Endothelial cell of umbilical vein (primary cell): ENCODE measurements at regions not wholly inside any gene's neighbourhood (a gene's known extent, or its start where the extent isn't known, plus 50 kb on each side); places are given as distances from the start of the nearest gene placed in this dataset.

ENCODE experiments used
- BruUV-seq: library from RNA; stranded (reverse); fragments of 400-500 nt; replicated peaks from 2 replicates; lab custom pipeline; 2021; lab: Mats Ljungman, UMichigan
- CTCF ChIA-PET: fragments of 300-600, 350-600 bp; sonication (Branson Sonifier 250); formaldehyde crosslinking; loops from one replicate; lab custom pipeline; 2021; ENCODE audit warnings: antibody characterized with exemption, inconsistent platforms; lab: Charles Lee
- POLR2A ChIA-PET: fragments of 300-600, 350-600 bp; sonication (Branson Sonifier 250); formaldehyde crosslinking; loops from one replicate; lab custom pipeline; 2021; ENCODE audit warnings: antibody characterized with exemption, inconsistent platforms; lab: Charles Lee
- DNase-seq: peaks from one replicate; pipeline ENCODE4 v3.0.0-alpha.2; 2011; ENCODE audit warnings: low read depth, low spot score
- FAIRE-seq: peaks from 2 replicates; lab custom pipeline; 2011; peaks lifted over from hg19 to GRCh38; lab: Jason Lieb, UNC
- H2AFZ ChIP-seq: 2 replicates; pipeline ENCODE4 v1.6.0; 2012; ENCODE audit warnings: low read depth, low read length, control low read depth, inconsistent platforms
- H3K27ac ChIP-seq: 2 replicates; pipeline ENCODE4 v1.5.1; 2011; ENCODE audit warnings: low read depth, mild to moderate bottlenecking, control low read depth, low read length, moderate library complexity; ENCODE audit not compliant: insufficient read depth
- H3K27me3 ChIP-seq, 2 experiments: 2 replicates each; pipeline versions ENCODE4 v1.6.0 to v1.6.1; 2011; ENCODE audit warnings: low read length in 2 of 2, mixed read lengths in 1 of 2; ENCODE audit not compliant: control insufficient read depth in 2 of 2, insufficient read depth in 2 of 2
- H3K36me3 ChIP-seq, 2 experiments: 2 replicates in 1 of 2; 3 replicates in 1 of 2; pipeline ENCODE4 v1.5.1; 2011; ENCODE audit warnings: low read length in 2 of 2, mild to moderate bottlenecking in 1 of 2, moderate library complexity in 1 of 2; ENCODE audit not compliant: control insufficient read depth in 2 of 2, insufficient read depth in 2 of 2; ENCODE audit errors: extremely low read depth in 1 of 2
- H3K4me1 ChIP-seq: 3 replicates; pipeline ENCODE4 v1.5.1; 2011; ENCODE audit warnings: mild to moderate bottlenecking, low read length; ENCODE audit not compliant: control insufficient read depth, insufficient read depth; ENCODE audit errors: extremely low read depth
- H3K4me2 ChIP-seq: 2 replicates; pipeline ENCODE4 v1.6.1; 2011; ENCODE audit warnings: low read length, control low read depth, mixed read lengths; ENCODE audit not compliant: insufficient read depth
- H3K4me3 ChIP-seq, 3 experiments: fragments of 200-600 bp in 1 of 3; sonication (generic), shearing (Covaris generic) in 1 of 3; replicated peaks in 1 of 3; 2 replicates each; pipeline ENCODE4 v1.5.1; 2011 to 2016; ENCODE audit warnings: control low read depth in 3 of 3, low read length in 3 of 3, mild to moderate bottlenecking in 2 of 3, inconsistent platforms in 1 of 3, low read depth in 1 of 3, moderate library complexity in 1 of 3; ENCODE audit not compliant: insufficient read depth in 1 of 3
- H3K79me2 ChIP-seq: 2 replicates; pipeline ENCODE4 v1.6.0; 2012; ENCODE audit warnings: low read length, inconsistent platforms; ENCODE audit not compliant: control insufficient read depth, insufficient read depth
- H3K9ac ChIP-seq: replicated peaks from 2 replicates; pipeline ENCODE3; 2011; ENCODE audit warnings: low read length, control low read depth; ENCODE audit not compliant: insufficient read depth; ENCODE audit errors: extremely low read depth
- H3K9me1 ChIP-seq: replicated peaks from 3 replicates; pipeline ENCODE4 v1.6.0; 2011; ENCODE audit warnings: mild to moderate bottlenecking, low read length; ENCODE audit not compliant: control insufficient read depth, insufficient read depth; ENCODE audit errors: extremely low read depth
- H3K9me3 ChIP-seq: replicated peaks from 2 replicates; pipeline ENCODE4 v1.5.1; 2012; ENCODE audit warnings: low read length, inconsistent platforms; ENCODE audit not compliant: control insufficient read depth, insufficient read depth
- H4K20me1 ChIP-seq: replicated peaks from 2 replicates; pipeline ENCODE3; 2011; ENCODE audit warnings: mild to moderate bottlenecking, low read length; ENCODE audit not compliant: control insufficient read depth, insufficient read depth; ENCODE audit errors: extremely low read depth
- EZH2 ChIP-seq: IDR thresholded peaks from 2 replicates; pipeline ENCODE4 v1.6.1; 2012; ENCODE audit warnings: borderline replicate concordance, low read depth, mild to moderate bottlenecking, moderate library complexity, low read length, inconsistent platforms; ENCODE audit not compliant: severe bottlenecking
- FOS ChIP-seq: IDR thresholded peaks from 2 replicates; pipeline ENCODE4 v1.6.1; 2011; ENCODE audit warnings: mild to moderate bottlenecking, low read length, moderate library complexity, borderline replicate concordance; ENCODE audit not compliant: insufficient read depth
- GATA2 ChIP-seq: IDR thresholded peaks from 2 replicates; pipeline ENCODE4 v1.7.0; 2011; ENCODE audit warnings: low read depth, mild to moderate bottlenecking, moderate library complexity, mixed read lengths, low read length; ENCODE audit not compliant: insufficient read length, insufficient read depth
- JUN ChIP-seq: IDR thresholded peaks from 2 replicates; pipeline ENCODE4 v1.6.1; 2011; ENCODE audit warnings: borderline replicate concordance, low read depth; ENCODE audit not compliant: insufficient read length, insufficient read depth
- MAX ChIP-seq: IDR thresholded peaks from 2 replicates; pipeline ENCODE4 v1.6.1; 2011; ENCODE audit not compliant: insufficient read depth, insufficient read length
- MYC ChIP-seq: IDR thresholded peaks from one replicate; pipeline ENCODE4 v1.6.1; 2011; ENCODE audit warnings: mild to moderate bottlenecking, low read depth, low read length
- POLR2A ChIP-seq: IDR thresholded peaks from 2 replicates; pipeline ENCODE4 v1.6.1; 2012; ENCODE audit warnings: low read depth, mild to moderate bottlenecking, control low read depth, low read length
- POLR2AphosphoS5 ChIP-seq: IDR thresholded peaks from 2 replicates; pipeline ENCODE4 v1.6.1; 2012; ENCODE audit warnings: low read depth, mild to moderate bottlenecking, control low read depth, low read length, moderate library complexity; ENCODE audit not compliant: insufficient read depth
- dilution Hi-C: fragments of 300-500 bp; cut with MboI; formaldehyde crosslinking; loops from one replicate; pipeline ENCODE4 v1.15.0; 2019; ENCODE audit warnings: low sequenced_read_pairs; ENCODE audit not compliant: extremely low pct_ligation_motif_present
- intact Hi-C: fragments of 100-400 bp; cut with micrococcal nuclease; formaldehyde crosslinking; loops from one replicate; pipeline ENCODE4 v1.10.0; 2022
- TF ChIP-seq, protein P1 (sequence below), 2 donors: IDR thresholded peaks; 1 replicate in 1 of 2; 2 replicates in 1 of 2; pipeline ENCODE4 v1.5.1; 2011; ENCODE audit warnings: low read length in 2 of 2, mild to moderate bottlenecking in 2 of 2, moderate library complexity in 2 of 2, control low read depth in 1 of 2, inconsistent platforms in 1 of 2, low read depth in 1 of 2; ENCODE audit not compliant: insufficient read depth in 1 of 2; ENCODE audit errors: extremely low read depth in 1 of 2

DNA sequence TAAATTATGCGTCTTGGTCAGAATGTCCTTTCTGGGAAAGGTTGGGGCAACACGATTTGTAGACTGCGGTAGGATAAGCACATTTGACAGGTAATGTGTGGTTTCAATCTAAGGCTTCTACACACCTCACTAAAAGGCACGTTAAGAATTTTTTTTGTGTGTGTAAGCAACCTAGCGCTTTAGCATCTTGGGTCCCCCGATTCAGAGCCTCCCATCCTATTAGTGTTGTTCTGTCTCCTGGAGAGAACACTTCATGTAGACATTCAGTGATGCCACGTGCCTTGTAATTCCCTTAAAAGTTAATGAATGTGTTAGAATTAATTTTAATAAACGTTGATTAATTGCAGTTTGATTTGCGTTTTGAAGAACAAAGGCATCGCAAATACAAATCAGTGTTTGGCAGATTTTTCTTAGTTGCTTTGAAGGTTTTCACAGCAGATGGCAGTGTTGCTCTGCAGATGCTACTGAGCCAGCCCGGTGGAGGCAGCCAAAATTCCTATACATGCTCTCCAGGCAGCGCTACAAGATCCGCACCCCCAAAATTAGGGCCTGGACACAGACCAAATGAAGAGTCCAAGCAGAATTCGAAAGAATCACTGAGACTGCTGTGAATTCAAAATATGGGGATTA is 63.5 kb downstream of the OTOL1 start:
- no peak overlapping the region for H2AFZ ChIP-seq
- H3K27ac ChIP-seq = no peak overlapping the region
- CTCF ChIA-PET = no interaction called here
- POLR2A ChIA-PET = no interaction called here
- no peaks in the 10 kb centered on the region for H3K4me1 ChIP-seq
- no peak overlapping the region for H3K4me3 ChIP-seq
- TF ChIP-seq, protein P1, sequence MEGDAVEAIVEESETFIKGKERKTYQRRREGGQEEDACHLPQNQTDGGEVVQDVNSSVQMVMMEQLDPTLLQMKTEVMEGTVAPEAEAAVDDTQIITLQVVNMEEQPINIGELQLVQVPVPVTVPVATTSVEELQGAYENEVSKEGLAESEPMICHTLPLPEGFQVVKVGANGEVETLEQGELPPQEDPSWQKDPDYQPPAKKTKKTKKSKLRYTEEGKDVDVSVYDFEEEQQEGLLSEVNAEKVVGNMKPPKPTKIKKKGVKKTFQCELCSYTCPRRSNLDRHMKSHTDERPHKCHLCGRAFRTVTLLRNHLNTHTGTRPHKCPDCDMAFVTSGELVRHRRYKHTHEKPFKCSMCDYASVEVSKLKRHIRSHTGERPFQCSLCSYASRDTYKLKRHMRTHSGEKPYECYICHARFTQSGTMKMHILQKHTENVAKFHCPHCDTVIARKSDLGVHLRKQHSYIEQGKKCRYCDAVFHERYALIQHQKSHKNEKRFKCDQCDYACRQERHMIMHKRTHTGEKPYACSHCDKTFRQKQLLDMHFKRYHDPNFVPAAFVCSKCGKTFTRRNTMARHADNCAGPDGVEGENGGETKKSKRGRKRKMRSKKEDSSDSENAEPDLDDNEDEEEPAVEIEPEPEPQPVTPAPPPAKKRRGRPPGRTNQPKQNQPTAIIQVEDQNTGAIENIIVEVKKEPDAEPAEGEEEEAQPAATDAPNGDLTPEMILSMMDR (IDR thresholded peaks at IDR 0.05; ENCODE audit: extremely low read depth in 1 of 2, insufficient read depth in 1 of 2, low read depth in 1 of 2, low read length in 2 of 2) = peak in 1 of 2 donors; percentile 5
- TF ChIP-seq GATA2 = no peak
- no peak overlapping the region for H3K9ac ChIP-seq
- H4K20me1 ChIP-seq = no peaks in the 10 kb centered on the region
- BruUV-seq = no TSS peak
- intact Hi-C loops (loop anchor here (10.0 kb wide), 1 partner anchor 1495 kb away; no protein-coding TSS in a partner anchor), dilution Hi-C loops (no loop called here)
- H3K79me2 ChIP-seq = no peaks in the 10 kb centered on the region
- H3K4me2 ChIP-seq = no peak overlapping the region
- H3K36me3 ChIP-seq = no peaks in the 10 kb centered on the region
- H3K9me3 ChIP-seq = no peaks in the 10 kb centered on the region
- no peak for DNase-seq
- H3K9me1 ChIP-seq = no peaks in the 10 kb centered on the region
- H3K27me3 ChIP-seq = no peaks in the 10 kb centered on the region
- FAIRE-seq = peak; percentile 33

- H3K27me3 ChIP-seq = no peaks in the 10 kb centered on the region
- TF ChIP-seq POLR2AphosphoS5 (no peak), FOS (no peak), MAX (no peak), JUN (no peak), GATA2 (no peak), EZH2 (no peak), POLR2A (no peak), MYC (no peak)
- TF ChIP-seq, protein P1 (IDR thresholded peaks at IDR 0.05; ENCODE audit: extremely low read depth in 1 of 2, insufficient read depth in 1 of 2, low read depth in 1 of 2, low read length in 2 of 2) = no peak
- H3K9me3 ChIP-seq = no peaks in the 10 kb centered on the region
- no peak overlapping the region for H3K27ac ChIP-seq
- FAIRE-seq (no peak), DNase-seq (no peak)
- H3K79me2 ChIP-seq = no peaks in the 10 kb centered on the region
- H2AFZ ChIP-seq = no peak overlapping the region
- no peaks in the 10 kb centered on the region for H3K4me1 ChIP-seq
- H3K4me3 ChIP-seq = no peak overlapping the region
- POLR2A ChIA-PET = no interaction called here
- no peak overlapping the region for H3K9ac ChIP-seq
- H3K4me2 ChIP-seq = no peak overlapping the region
- H3K9me1 ChIP-seq = no peaks in the 10 kb centered on the region
- H3K36me3 ChIP-seq = no peaks in the 10 kb centered on the region
- CTCF ChIA-PET = no interaction called here
- no peaks in the 10 kb centered on the region for H4K20me1 ChIP-seq
- intact Hi-C loops = loop anchor here (10.0 kb wide), 1 partner anchor 1487 kb away; no protein-coding TSS in a partner anchor
- dilution Hi-C loops = no loop called here
- BruUV-seq = no TSS peak
Measured at GRCh38 chr3:161567577-161568361, 71.2 kb downstream of the OTOL1 start.
